ENCODE measurements at regions not wholly inside any gene's neighbourhood (a gene's known extent, or its start where the extent isn't known, plus 50 kb on each side); places are given as distances from the start of the nearest gene placed in this dataset.

- TF ChIP-seq KHSRP (IDR thresholded peaks at IDR 0.05) (no peak), MYNN (IDR thresholded peaks at IDR 0.05) (no peak), MYNN (CRISPR knock-in tag; IDR thresholded peaks at IDR 0.05) (no peak), POLR2A (conservative IDR thresholded peaks at IDR 0.05) (no peak), CTCF (IDR thresholded peaks at IDR 0.05 in 2 of 3, conservative IDR thresholded peaks at IDR 0.05 in 1 of 3; ENCODE audit: insufficient read depth in 2 of 3, low read depth in 1 of 3, low read length in 3 of 3) (no peak), CEBPB (tag; IDR thresholded peaks at IDR 0.05) (no peak), IRF2 (CRISPR knock-in tag; IDR thresholded peaks at IDR 0.05) (no peak), RAD51 (IDR thresholded peaks at IDR 0.05; ENCODE audit: borderline replicate concordance, low read depth) (no peak), RAD21 (CRISPR knock-in tag; conservative IDR thresholded peaks at IDR 0.05 in 1 of 2, IDR thresholded peaks at IDR 0.05 in 1 of 2) (no peak), ZNF318 (IDR thresholded peaks at IDR 0.05; ENCODE audit: borderline replicate concordance in 1 of 2, low read depth in 1 of 2) (no peak), E2F5 (CRISPR knock-in tag; IDR thresholded peaks at IDR 0.05) (no peak), U2AF2 (optimal IDR thresholded peaks at IDR 0.05; ENCODE audit: low read depth, low read length) (no peak)
Observed at GRCh38 chr4:71648448-71648847, 135.4 kb downstream of the GC start.
